DMS79 treated with DMSO at 0.1 percent for 48 hours (cell line): ENCODE measurements at regions not wholly inside any gene's neighbourhood (a gene's known extent, or its start where the extent isn't known, plus 50 kb on each side); places are given as distances from the start of the nearest gene placed in this dataset.
"Not testable (repeated sequence)": the region's sequence is repeated elsewhere in the genome, so short reads cannot be mapped to it uniquely, and the experiment has no call there.

Experiments used
- DNase-seq: peaks from one replicate; lab custom pipeline; 2025; lab: John Stamatoyannopoulos, UW

GRCh38 chrX:13381514-13381913 lies 61.7 kb upstream of the ATXN3L start:
- no peak for DNase-seq

GRCh38 chrX:13380211-13380610 lies 60.4 kb upstream of the ATXN3L start:
- no peak for DNase-seq

GRCh38 chrX:13378562-13379518 lies 59.0 kb upstream of the ATXN3L start:
- DNase-seq = not testable (repeated sequence)

GRCh38 chrX:13377550-13377934 lies 57.7 kb upstream of the ATXN3L start:
- no peak for DNase-seq

GRCh38 chrX:13376857-13377549 lies 57.1 kb upstream of the ATXN3L start:
- DNase-seq = peak; percentile 69

- DNase-seq = not testable (repeated sequence)
These were observed 55.7 kb upstream of the ATXN3L start for GRCh38 chrX:13375596-13375995.

GRCh38 chrX:13374364-13374763 lies 54.5 kb upstream of the ATXN3L start:
- no peak for DNase-seq

GRCh38 chrX:13373431-13374187 lies 53.8 kb upstream of the ATXN3L start:
- DNase-seq = no peak

- DNase-seq = no peak
These were observed 53.2 kb upstream of the ATXN3L start for GRCh38 chrX:13373027-13373426.

- no peak for DNase-seq
These were observed 52.5 kb upstream of the ATXN3L start for GRCh38 chrX:13372203-13372980.

- no peak for DNase-seq
These were observed 51.3 kb upstream of the ATXN3L start for GRCh38 chrX:13371186-13371585.

- no peak for DNase-seq
These were observed 50.9 kb upstream of the ATXN3L start for GRCh38 chrX:13370713-13371112.
